ENCODE measurements at regions not wholly inside any gene's neighbourhood (a gene's known extent, or its start where the extent isn't known, plus 50 kb on each side); places are given as distances from the start of the nearest gene placed in this dataset.
"Not testable (repeated sequence)": the region's sequence is repeated elsewhere in the genome, so short reads cannot be mapped to it uniquely, and the experiment has no call there.

- DNase-seq = no peak
Observed at GRCh38 chr5:81825237-81825636, 74.3 kb upstream of the SSBP2 start.

GRCh38 chr5:81823736-81824135, 72.8 kb upstream of the SSBP2 start:
- DNase-seq = not testable (repeated sequence)

- DNase-seq = no peak
Observed at GRCh38 chr5:81820863-81821262, 70.0 kb upstream of the SSBP2 start.

GRCh38 chr5:81820318-81820636, 69.4 kb upstream of the SSBP2 start:
- DNase-seq = no peak

GRCh38 chr5:81819556-81820317, 68.8 kb upstream of the SSBP2 start:
- no peak for DNase-seq

- no peak for DNase-seq
Observed at GRCh38 chr5:81817980-81818379, 67.1 kb upstream of the SSBP2 start.

GRCh38 chr5:81817086-81817485, 66.2 kb upstream of the SSBP2 start:
- no peak for DNase-seq

- DNase-seq = no peak
Observed at GRCh38 chr5:81815321-81815720, 64.4 kb upstream of the SSBP2 start.

GRCh38 chr5:81808106-81808505, 57.2 kb upstream of the SSBP2 start:
- DNase-seq = no peak

GRCh38 chr5:81805086-81805485, 54.2 kb upstream of the SSBP2 start:
- DNase-seq = no peak

- no peak for DNase-seq
Observed at GRCh38 chr5:81803812-81804211, 52.9 kb upstream of the SSBP2 start.

GRCh38 chr5:81802625-81803024, 51.7 kb upstream of the SSBP2 start:
- DNase-seq = no peak

GRCh38 chr5:81802020-81802419, 51.1 kb upstream of the SSBP2 start:
- no peak for DNase-seq

- no peak for DNase-seq
Observed at GRCh38 chr5:81800797-81801196, 49.9 kb upstream of the SSBP2 start.
